H54 (cell line): ENCODE measurements at regions not wholly inside any gene's neighbourhood (a gene's known extent, or its start where the extent isn't known, plus 50 kb on each side); places are given as distances from the start of the nearest gene placed in this dataset.
A peak's percentile ranks its signal among the peaks of the same experiment; 100 is the strongest.

Source experiments
- DNase-seq: peaks from one replicate; pipeline ENCODE4 v3.0.0; 2011; ENCODE audit warnings: low spot score, mixed read lengths; ENCODE audit not compliant: insufficient read length
- FAIRE-seq: peaks from 3 replicates; lab custom pipeline; 2011; peaks lifted over from hg19 to GRCh38; lab: Jason Lieb, UNC
- POLR2A ChIP-seq: IDR thresholded peaks from 2 replicates; pipeline ENCODE4 v1.6.1; 2011; ENCODE audit warnings: low read depth, mild to moderate bottlenecking, low read length

DNA sequence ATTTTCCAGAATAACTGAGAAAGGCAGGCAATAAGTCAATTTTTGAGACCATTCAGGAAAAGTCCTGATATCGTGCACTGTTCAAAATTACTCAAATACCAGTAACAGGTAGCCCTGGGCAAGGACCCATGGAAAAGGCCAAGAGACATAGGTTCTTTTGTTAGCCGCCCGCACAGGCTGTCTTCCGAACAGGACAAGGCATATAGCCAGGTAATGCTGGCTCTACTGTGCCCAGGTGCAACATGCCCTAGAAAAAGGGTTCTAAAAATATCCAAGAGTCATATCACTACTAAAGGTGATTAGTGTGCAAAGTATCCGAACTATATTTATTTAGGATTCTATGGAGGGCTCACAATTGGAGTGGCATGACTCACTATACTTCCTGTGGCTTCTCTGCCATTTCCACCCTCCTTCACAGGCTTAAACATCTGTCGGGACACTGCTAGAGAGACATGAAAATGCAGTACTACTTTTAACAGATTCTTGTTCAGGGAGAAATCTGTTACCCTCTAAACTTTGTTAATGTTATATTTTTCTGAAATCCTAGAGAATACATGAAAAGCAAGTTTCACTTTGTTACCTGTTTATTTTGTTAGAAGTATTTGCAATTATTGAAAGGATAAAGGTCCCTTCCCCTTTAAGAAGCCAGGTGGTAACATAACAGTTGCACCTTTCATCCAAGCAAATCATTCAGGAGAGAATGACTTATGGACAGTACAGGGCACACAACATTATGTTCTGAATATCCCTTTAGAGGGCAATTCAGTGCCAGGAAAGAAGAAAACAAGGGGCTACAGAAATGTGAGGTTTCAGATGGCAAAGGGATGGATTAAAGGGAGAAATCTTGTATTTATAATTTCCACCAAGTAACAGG is 293.3 kb upstream of the THBS1 start:
- FAIRE-seq = peak; percentile 93
- peak; percentile 16 for DNase-seq
- TF ChIP-seq POLR2A = no peak

DNA sequence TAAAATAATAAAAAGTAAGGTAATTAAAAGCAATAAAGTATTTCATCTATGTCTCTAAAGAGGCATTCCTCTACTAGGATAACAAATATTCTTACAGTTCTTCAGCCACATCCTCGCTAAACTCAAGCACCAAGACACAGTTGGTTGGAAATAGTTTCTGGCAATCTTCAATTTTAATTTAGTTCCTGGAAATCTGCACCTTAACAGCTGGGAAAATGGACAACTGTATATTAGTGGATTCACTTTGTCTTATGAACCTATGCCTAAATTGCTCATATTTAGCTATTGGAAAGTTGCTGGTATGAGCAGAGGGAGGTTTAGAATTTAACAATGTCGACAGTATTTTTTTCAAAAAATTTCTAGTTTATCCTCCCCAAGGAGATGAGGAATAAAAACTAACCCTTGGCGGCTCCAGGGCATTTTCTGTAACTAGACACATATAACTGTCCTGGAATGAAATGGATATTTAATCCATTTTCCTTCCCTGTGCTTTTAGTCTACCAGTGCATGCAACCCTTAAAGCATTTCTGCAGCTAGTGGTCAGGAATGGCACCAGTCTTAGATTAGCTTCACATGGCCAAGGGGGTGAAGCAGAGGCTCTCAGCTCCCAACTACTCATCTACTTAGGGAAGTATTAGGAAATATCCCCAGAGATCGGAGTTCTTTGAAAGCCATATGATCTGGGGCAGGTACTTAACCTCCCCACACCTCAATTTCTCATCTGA is 290.0 kb upstream of the THBS1 start:
- TF ChIP-seq POLR2A = no peak
- no peak for FAIRE-seq
- DNase-seq = no peak

DNA sequence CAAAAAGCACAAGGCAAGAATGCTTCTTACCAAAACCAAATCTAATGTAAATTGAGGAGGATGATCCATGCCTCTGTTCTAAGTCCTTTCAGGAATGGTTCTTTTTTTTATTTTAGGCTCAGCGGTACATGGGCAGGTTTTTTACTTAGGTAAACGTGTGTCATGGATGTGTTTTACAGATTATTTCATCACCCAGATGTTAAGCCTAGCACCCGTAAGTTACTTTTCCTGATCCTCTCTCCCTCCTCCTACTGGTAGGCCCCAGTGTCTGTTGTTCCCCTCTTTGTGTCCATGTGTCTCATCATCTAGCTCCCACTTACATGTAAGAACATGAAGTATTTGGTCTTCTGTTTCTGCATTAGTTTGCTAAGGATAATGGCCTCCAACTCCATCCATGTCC is 289.2 kb upstream of the THBS1 start:
- FAIRE-seq (peak; percentile 38), DNase-seq (no peak)
- TF ChIP-seq POLR2A = no peak

DNA sequence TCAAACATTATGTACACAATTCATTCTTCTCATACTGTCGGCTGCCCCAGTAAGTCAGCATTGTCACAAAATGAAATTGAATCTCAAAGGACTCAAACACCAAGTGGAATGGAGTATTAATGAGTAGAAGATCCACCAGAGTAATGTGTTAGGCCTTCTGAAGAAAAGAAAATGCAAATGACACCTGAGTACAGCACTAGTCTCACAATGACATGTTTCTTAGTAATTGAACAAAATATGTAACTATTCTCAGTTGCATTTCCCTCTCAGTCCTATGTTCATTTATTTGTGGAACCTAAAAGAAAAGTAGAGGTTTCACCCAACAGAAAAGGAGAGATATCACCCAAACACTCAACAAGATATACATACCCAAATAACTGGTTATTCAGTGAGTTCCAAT is 283.9 kb upstream of the THBS1 start:
- DNase-seq (no peak), FAIRE-seq (no peak)
- no peak for TF ChIP-seq POLR2A

DNA sequence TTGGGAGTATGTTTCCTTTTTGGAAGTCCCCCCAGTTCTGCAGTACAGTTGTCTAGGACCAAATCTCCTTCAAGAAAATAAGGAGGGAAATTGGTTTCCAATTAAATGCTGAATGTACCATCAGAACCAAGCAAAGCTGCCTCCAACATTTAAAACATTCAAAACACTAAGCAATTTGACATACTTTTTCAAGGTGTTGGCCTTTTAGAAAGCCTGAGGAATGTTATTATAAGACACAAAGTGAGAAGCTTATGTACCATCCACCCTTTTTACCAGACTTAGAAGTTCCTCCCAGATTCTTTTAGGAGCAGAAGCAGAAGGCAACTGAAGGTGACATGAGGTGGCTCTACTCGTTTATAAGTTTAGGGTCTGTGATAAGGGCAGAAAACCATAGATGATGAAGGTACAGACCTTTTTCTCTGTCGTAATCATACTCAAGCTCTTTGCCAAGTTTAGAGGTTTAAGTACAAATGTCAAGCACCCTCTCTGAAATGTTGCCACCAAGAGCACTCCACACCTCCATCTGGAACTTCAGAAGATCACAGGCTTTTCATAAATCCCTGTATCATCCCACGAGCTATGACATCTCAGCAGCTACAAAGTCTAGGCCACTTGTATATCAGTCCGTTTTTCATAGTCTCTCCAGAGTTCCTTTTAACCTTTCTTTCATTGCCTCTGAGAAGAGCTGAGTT is 282.5 kb upstream of the THBS1 start:
- DNase-seq (no peak), FAIRE-seq (no peak)
- TF ChIP-seq POLR2A = no peak

DNA sequence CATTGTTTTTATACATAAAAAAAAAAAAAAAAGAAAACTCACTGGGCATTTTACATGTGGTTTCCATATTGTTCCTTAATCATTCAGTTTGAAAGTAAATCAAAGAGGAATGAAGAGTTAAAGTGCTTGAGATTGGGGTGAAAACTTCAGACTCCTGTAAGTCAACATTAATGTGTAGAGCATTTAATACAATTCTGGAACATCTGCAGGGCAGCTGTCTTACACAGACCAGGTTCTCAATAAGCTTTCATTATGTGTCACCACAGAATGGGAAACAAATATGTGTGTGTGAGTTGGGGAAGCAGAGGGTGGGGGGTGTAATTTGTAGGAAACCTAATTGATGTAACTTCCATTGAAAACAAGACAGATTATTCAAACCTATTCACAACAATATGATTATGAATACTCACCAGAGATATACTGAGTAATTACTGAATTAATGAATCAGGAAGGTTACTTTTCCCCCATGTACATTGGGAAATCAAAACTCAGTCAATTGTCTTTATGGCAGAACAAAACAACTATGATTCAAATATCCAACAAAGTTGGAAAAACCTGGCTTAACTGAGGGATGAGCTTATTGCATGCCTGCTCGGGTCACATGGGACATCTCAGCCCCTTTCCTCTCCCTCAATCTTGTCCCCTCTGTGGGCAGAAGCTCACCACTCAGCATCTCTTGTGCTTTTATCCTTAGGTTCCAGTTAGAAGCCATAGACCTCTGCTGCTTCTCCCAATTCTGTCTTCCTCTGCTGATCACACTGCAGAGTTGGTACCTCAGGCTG is 281.2 kb upstream of the THBS1 start:
- DNase-seq = no peak
- TF ChIP-seq POLR2A = no peak
- FAIRE-seq = no peak

DNA sequence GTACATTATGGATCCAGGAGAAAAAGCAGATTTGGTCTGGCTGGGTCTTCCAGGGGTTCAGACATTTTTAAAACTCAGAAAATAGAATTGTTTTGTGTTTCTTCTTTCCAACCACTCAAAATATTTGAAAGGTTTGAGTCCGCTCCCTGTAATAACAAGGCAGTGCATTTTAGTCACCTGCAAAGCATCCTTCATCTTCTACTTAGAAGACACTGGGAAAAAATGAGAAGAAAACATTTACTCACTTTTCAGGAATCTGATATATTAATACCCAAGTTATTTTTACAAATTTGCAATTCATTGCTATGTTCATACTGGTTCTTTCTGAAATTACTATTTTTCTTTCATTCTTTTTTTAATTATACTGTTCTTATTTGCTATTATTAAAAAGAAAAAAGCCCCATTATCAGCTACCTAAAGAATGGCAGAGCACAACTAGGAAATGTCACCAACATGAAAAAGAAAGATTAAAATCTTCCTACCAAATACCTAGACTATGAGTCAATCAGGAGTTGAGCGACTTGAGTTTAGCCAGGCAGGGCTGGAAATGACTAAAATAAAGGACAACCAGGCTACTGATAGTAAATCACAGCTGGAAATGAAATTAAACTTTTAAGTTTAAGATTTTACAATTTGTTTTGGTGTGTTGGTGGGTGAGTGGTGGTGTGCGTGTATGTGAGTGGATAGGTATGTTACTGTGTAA is 280.3 kb upstream of the THBS1 start:
- TF ChIP-seq POLR2A = no peak
- DNase-seq = peak; percentile 38
- peak; percentile 85 for FAIRE-seq

DNA sequence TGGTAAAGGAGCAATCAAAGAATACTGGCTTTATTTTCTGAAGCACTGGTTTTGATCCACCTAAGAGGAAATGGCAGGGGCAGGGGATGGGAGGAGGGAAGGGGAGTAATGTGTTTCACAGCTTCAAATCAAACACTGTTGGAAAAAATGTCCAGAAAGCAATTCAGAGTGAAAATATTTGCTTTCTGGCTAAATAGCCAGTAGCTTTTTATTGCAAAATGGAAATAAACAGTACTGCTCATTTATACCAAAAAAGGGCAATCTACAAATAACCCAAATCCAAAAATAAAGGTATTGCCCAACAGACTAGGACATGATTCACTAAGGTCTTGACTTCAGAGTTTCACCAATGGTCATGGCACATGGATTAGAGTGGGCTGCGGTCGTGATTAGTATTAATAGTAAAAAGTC is 279.3 kb upstream of the THBS1 start:
- no peak for DNase-seq
- peak; percentile 48 for FAIRE-seq
- no peak for TF ChIP-seq POLR2A

DNA sequence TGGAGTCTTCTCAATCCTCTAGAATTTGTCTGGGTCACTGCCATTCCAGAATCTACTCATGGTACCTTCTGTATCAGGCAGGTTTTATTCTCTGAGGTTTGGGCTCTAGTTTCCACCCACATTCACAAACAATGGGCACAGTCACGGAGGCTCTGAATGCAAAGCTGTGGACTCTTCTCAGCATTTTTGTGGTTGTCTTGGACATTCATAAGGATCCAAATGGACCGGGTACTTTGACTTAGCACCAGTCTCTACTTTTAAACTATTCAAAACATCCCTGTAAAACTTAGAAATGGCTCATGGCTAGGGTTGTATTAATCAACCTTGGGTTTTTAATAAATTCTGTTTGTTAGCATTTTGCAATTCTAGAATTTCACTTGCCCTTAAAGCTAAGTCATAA is 277.9 kb upstream of the THBS1 start:
- no peak for DNase-seq
- no peak for TF ChIP-seq POLR2A
- peak; percentile 20 for FAIRE-seq

DNA sequence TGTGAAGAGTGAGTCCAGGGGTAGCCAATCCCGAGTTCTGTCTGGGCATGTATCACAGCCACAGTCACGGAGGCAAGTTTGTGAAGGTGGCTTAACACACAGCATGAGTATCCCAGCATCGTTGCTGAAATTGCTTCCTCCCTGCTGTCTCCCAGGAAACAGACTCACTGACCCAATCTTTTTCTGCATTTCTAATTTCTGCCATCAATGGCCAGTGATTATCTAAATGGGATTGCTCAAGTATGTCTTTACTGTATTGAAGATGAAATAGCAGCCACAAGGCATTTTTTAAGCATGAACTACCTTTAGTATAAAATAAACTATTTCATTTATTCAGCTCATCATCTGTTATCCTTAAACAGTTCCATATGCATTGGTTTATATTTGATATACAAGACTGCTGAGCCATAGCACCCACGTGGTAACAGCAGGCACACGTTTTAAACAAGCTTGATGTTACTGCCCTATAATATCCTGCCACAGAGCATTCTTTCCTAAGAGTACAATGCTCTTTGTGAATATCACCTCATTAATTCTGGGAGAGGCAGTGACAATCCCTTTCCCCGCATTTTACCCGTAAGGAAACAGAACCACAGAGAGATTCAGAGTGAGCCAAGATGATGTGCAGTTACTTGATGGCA is 276.6 kb upstream of the THBS1 start:
- no peak for TF ChIP-seq POLR2A
- FAIRE-seq (no peak), DNase-seq (no peak)

DNA sequence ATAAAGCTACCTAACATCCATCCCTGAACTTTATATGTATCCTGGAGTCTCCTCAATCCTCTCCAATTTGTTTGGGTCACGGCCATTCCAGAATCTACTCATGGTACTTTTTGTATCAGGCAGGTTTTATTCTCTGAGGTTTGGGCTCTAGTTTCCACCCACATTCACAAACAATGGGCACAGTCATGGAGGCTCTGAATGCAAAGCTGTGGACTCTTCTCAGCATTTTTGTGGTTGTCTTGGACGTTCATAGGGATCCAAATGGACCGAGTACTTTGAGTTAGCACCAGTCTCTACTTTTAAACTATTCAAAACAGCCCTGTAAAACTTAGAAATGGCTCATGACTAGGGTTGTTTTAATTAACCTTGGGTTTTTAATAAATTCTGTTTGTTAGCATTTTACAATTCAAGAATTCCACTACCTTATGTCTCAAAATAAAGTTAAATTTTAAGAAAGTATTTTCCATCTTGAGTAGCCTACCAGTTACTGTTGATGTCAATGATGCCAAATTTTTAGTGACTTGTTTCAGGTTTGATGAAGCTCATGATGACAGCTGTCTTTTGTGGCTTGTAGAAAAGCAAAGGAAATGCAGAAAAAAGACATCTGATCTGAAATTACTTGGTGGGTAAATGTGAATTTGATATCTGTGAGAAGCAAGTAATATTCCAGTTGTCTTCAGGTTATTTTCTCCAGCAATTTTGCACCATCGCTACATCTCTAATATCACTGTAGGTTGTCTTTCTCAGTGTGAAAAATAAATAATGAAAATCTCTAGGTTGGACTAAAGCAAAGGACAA is 275.7 kb upstream of the THBS1 start:
- FAIRE-seq (no peak), DNase-seq (no peak)
- no peak for TF ChIP-seq POLR2A

DNA sequence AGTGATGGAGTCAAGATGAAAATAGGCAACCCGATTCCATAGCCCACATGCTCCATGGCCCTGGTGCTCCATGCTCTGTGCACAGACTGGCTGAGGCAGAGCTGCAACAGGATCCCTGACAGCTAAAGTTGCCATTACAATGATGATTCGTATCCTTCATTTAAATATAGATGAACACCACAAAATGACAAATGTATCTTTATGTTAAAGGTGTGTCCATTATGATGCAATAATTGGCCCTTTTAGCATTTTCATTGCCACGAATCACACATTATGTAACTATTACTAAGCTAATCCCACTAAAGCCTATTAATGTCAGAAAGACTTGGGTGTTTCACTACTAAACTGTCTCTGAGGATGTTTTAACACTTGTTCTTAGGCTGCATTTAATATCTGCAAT is 270.2 kb upstream of the THBS1 start:
- no peak for DNase-seq
- peak; percentile 68 for FAIRE-seq
- no peak for TF ChIP-seq POLR2A
